ENCODE measurements at regions not wholly inside any gene's neighbourhood (a gene's known extent, or its start where the extent isn't known, plus 50 kb on each side); places are given as distances from the start of the nearest gene placed in this dataset.
"Not testable (repeated sequence)": the region's sequence is repeated elsewhere in the genome, so short reads cannot be mapped to it uniquely, and the experiment has no call there.

- TF ChIP-seq CTCF (IDR thresholded peaks at IDR 0.05; ENCODE audit: insufficient read depth, low read depth, low read length), result no peak
- H3K36me3 ChIP-seq (ENCODE audit: control insufficient read depth, insufficient read depth, low read length), result no peaks in the 10 kb centered on the region
- DNase-seq (ENCODE audit: low read depth), result no peak
- no peak overlapping the region for H3K4me3 ChIP-seq (ENCODE audit: low read depth, low read length)
- ChIA-PET CTCF (interaction anchor here (0.9 to 3.5 kb wide), 6 partner anchors 9 to 432 kb away, joined by 3 to 19 read pairs (median 4); no protein-coding TSS in a partner anchor), POLR2A (no interaction called here)
- H3K27me3 ChIP-seq (ENCODE audit: control insufficient read depth, insufficient read depth, low read length), result peaks cover 3% of the 10 kb centered on the region; the same call in 1 of the 2 replicates
Measured at GRCh38 chr10:71905164-71905563, 54.1 kb upstream of the PSAP start.

GRCh38 chr10:71903636-71904250 lies 52.7 kb upstream of the PSAP start:
- CTCF ChIA-PET, result interaction anchor here (1.1 to 3.5 kb wide), 4 partner anchors 7 to 145 kb away, joined by 3 to 19 read pairs (median 7); no protein-coding TSS in a partner anchor
- not testable (repeated sequence) for DNase-seq (ENCODE audit: low read depth); H3K27me3 ChIP-seq (ENCODE audit: control insufficient read depth, insufficient read depth, low read length); H3K4me3 ChIP-seq (ENCODE audit: low read depth, low read length); H3K36me3 ChIP-seq (ENCODE audit: control insufficient read depth, insufficient read depth, low read length)
- POLR2A ChIA-PET, result interaction anchor here (0.6 kb wide), 1 partner anchor 97 kb away, joined by 5 read pairs; no protein-coding TSS in a partner anchor

- no peak for DNase-seq (ENCODE audit: low read depth)
- no peak for TF ChIP-seq CTCF (IDR thresholded peaks at IDR 0.05; ENCODE audit: insufficient read depth, low read depth, low read length)
- ChIA-PET CTCF (interaction anchor here (0.6 to 1.5 kb wide), 3 partner anchors 12 to 146 kb away, joined by 3 to 5 read pairs (median 4); no protein-coding TSS in a partner anchor), POLR2A (no interaction called here)
- no peaks in the 10 kb centered on the region for H3K36me3 ChIP-seq (ENCODE audit: control insufficient read depth, insufficient read depth, low read length)
- H3K27me3 ChIP-seq (ENCODE audit: control insufficient read depth, insufficient read depth, low read length), result peaks cover 1% of the 10 kb centered on the region; the same call in 1 of the 2 replicates
- no peak overlapping the region for H3K4me3 ChIP-seq (ENCODE audit: low read depth, low read length)
Measured at GRCh38 chr10:71902351-71902750, 51.3 kb upstream of the PSAP start.

All from BJ (cell line).